ENCODE measurements at regions not wholly inside any gene's neighbourhood (a gene's known extent, or its start where the extent isn't known, plus 50 kb on each side); places are given as distances from the start of the nearest gene placed in this dataset.

DNA sequence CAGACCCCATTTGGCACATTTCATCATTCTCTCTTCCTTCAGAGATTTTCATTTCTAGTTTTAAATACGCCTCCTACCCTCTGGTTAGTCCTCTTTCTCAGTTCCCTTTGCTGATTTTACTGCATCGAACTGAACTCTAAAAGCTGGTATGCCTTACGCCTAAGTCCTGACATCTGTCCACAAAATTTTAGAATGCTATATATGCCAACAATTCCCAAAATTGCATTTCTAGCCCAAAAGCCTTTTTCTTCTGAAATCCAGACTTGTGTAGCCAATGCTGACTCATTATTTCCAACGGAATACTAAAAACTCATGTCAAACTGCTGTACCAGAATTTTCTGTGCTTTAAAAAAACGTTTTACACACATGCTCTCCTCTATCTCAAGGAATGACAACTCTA lies 1124.4 kb upstream of the TENM4 start:
- TF ChIP-seq, protein P1, sequence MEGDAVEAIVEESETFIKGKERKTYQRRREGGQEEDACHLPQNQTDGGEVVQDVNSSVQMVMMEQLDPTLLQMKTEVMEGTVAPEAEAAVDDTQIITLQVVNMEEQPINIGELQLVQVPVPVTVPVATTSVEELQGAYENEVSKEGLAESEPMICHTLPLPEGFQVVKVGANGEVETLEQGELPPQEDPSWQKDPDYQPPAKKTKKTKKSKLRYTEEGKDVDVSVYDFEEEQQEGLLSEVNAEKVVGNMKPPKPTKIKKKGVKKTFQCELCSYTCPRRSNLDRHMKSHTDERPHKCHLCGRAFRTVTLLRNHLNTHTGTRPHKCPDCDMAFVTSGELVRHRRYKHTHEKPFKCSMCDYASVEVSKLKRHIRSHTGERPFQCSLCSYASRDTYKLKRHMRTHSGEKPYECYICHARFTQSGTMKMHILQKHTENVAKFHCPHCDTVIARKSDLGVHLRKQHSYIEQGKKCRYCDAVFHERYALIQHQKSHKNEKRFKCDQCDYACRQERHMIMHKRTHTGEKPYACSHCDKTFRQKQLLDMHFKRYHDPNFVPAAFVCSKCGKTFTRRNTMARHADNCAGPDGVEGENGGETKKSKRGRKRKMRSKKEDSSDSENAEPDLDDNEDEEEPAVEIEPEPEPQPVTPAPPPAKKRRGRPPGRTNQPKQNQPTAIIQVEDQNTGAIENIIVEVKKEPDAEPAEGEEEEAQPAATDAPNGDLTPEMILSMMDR (IDR thresholded peaks at IDR 0.05; ENCODE audit: unreplicated experiment), result no peak
- no peak for DNase-seq (ENCODE audit: low spot score, unreplicated experiment)
- Mint-ChIP-seq H3K4me3 (ENCODE audit: low read depth) (no peak overlapping the region), H3K4me1 (ENCODE audit: low read depth) (peaks cover 17% of the 10 kb centered on the region), H3K9me3 (ENCODE audit: low read depth) (no peaks in the 10 kb centered on the region), H3K36me3 (ENCODE audit: insufficient read depth) (no peaks in the 10 kb centered on the region), H3K27ac (no peak overlapping the region), H3K27me3 (no peaks in the 10 kb centered on the region)

DNA sequence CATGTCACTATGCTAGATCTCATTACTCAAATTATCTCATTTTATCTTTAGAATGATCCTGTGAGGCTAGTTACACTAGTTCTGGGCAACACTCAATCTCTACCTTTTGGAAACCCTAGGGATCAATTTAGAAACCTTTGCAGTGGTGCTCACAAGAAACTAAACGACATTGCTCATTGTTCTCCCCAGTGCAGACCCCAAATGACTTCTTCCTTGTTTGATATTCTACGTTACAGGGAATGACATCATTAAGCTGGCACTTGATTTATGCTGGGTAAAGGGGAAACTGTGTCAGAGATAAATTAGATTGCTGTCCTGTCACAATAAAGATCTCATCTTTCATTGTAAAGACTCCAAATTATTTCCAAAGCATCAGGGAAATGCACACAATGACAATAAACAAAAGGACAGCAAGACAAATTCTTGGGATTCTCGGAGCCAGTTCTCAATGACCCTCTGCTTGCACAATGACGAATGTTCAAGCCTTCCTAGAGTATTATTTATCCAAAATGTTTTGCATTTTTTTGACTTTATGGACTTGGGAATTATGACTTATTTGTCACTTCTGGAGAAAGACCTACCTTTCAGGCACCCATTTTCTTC lies 1121.8 kb upstream of the TENM4 start:
- Mint-ChIP-seq H3K36me3 (ENCODE audit: insufficient read depth) (no peaks in the 10 kb centered on the region), H3K9me3 (ENCODE audit: low read depth) (no peaks in the 10 kb centered on the region), H3K4me1 (ENCODE audit: low read depth) (peaks cover 17% of the 10 kb centered on the region), H3K4me3 (ENCODE audit: low read depth) (no peak overlapping the region), H3K27me3 (peaks cover 3% of the 10 kb centered on the region), H3K27ac (no peak overlapping the region)
- no peak for DNase-seq (ENCODE audit: low spot score, unreplicated experiment)
- TF ChIP-seq, protein P1 (IDR thresholded peaks at IDR 0.05; ENCODE audit: unreplicated experiment), result no peak

DNA sequence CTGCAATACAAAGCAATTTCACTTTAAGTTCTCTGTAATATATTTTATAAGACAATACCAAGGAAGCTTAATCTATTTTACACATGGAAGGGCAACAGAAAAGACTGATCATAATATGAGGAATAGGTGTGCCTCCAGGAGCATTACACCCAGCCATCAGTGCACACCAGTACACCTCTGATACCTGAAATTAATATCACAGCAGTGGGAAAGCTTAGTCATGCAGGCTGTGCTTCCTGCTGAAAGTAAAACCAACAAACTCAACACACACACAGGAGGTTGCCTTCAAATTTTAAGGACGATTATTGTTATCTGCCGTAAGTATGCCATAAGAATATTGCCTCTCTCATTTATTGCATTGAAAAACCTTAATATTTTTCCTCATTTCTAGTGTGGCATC lies 1119.1 kb upstream of the TENM4 start:
- Mint-ChIP-seq H3K27ac (no peak overlapping the region), H3K36me3 (ENCODE audit: insufficient read depth) (no peaks in the 10 kb centered on the region), H3K9me3 (ENCODE audit: low read depth) (no peaks in the 10 kb centered on the region), H3K4me1 (ENCODE audit: low read depth) (peaks cover 17% of the 10 kb centered on the region), H3K4me3 (ENCODE audit: low read depth) (no peak overlapping the region), H3K27me3 (peaks cover 3% of the 10 kb centered on the region)
- DNase-seq (ENCODE audit: low spot score, unreplicated experiment), result no peak
- TF ChIP-seq, protein P1 (IDR thresholded peaks at IDR 0.05; ENCODE audit: unreplicated experiment), result no peak

DNA sequence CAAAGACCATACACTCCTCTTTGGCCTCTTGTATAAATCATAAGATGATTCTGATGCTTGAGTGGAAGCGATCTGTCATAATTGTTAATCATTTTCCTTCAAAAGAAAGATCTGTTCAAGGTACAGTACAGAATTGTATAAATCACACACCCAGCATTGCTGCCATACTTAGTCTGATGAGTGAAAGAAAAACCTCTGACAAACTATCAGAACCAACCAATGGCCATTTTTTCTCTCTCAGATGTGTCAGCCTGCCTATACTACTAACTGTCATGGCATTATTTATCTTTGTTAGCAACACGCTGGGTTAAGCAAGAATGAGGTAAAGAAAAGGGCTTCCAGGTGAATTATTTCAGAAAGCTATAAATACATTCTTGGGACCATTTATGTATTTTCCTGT lies 1112.7 kb upstream of the TENM4 start:
- no peak overlapping the region for H3K4me3 Mint-ChIP-seq (ENCODE audit: low read depth)
- no peaks in the 10 kb centered on the region for H3K36me3 Mint-ChIP-seq (ENCODE audit: insufficient read depth)
- no peaks in the 10 kb centered on the region for H3K4me1 Mint-ChIP-seq (ENCODE audit: low read depth)
- no peak for DNase-seq (ENCODE audit: low spot score, unreplicated experiment)
- no peaks in the 10 kb centered on the region for H3K27me3 Mint-ChIP-seq
- TF ChIP-seq, protein P1 (IDR thresholded peaks at IDR 0.05; ENCODE audit: unreplicated experiment), result no peak
- H3K9me3 Mint-ChIP-seq (ENCODE audit: low read depth), result peaks cover 5% of the 10 kb centered on the region
- H3K27ac Mint-ChIP-seq, result no peak overlapping the region

DNA sequence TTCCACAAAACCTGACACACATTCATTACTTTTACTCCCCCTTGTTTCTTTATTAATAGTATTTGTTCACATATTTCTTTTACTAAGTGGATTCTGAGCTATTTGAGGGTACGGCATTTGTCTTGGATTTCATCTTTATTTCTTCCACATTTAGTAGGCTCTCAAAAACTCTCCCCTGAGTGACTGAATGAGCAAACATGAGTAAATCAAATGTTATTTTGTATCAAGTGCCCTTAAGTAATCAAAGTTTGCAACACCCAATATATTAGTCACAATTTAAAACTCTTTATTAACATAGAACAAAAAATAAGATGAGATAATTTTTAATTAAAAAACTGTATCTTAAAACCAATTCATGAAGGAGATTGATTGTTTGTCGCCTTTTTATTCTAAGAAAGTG lies 1101.9 kb upstream of the TENM4 start:
- TF ChIP-seq, protein P1 (IDR thresholded peaks at IDR 0.05; ENCODE audit: unreplicated experiment), result no peak
- no peak for DNase-seq (ENCODE audit: low spot score, unreplicated experiment)
- no peaks in the 10 kb centered on the region for H3K27me3 Mint-ChIP-seq
- H3K9me3 Mint-ChIP-seq (ENCODE audit: low read depth), result peaks cover 14% of the 10 kb centered on the region
- H3K4me1 Mint-ChIP-seq (ENCODE audit: low read depth), result no peaks in the 10 kb centered on the region
- no peaks in the 10 kb centered on the region for H3K36me3 Mint-ChIP-seq (ENCODE audit: insufficient read depth)
- H3K4me3 Mint-ChIP-seq (ENCODE audit: low read depth), result no peak overlapping the region
- H3K27ac Mint-ChIP-seq, result no peak overlapping the region

Measured in progenitor cell of endocrine pancreas (in vitro differentiated cells).